Endothelial cell (in vitro differentiated cells): ENCODE measurements at regions not wholly inside any gene's neighbourhood (a gene's known extent, or its start where the extent isn't known, plus 50 kb on each side); places are given as distances from the start of the nearest gene placed in this dataset.
A peak's percentile ranks its signal among the peaks of the same experiment; 100 is the strongest.

Source experiments
- DNase-seq: peaks from one replicate; pipeline ENCODE4 v3.0.0; 2021; ENCODE audit warnings: low spot score
- H3K27ac Mint-ChIP-seq: one replicate; pipeline ENCODE4 v1.8.0; 2021; ENCODE audit warnings: mixed read lengths, inconsistent platforms; ENCODE audit not compliant: unreplicated experiment
- H3K27me3 Mint-ChIP-seq: one replicate; pipeline ENCODE4 v1.8.0; 2021; ENCODE audit warnings: mild to moderate bottlenecking, moderate library complexity, mixed read lengths, inconsistent platforms; ENCODE audit not compliant: unreplicated experiment
- H3K36me3 Mint-ChIP-seq: one replicate; pipeline ENCODE4 v1.8.0; 2021; ENCODE audit warnings: mild to moderate bottlenecking, low read depth, mixed read lengths, inconsistent platforms; ENCODE audit not compliant: unreplicated experiment
- H3K4me1 Mint-ChIP-seq: one replicate; pipeline ENCODE4 v1.8.0; 2021; ENCODE audit warnings: mild to moderate bottlenecking, mixed read lengths, inconsistent platforms; ENCODE audit not compliant: unreplicated experiment
- H3K4me3 Mint-ChIP-seq: one replicate; pipeline ENCODE4 v1.8.0; 2021; ENCODE audit warnings: mild to moderate bottlenecking, mixed read lengths, inconsistent platforms; ENCODE audit not compliant: unreplicated experiment
- H3K9me3 Mint-ChIP-seq: one replicate; pipeline ENCODE4 v1.8.0; 2021; ENCODE audit warnings: mixed read lengths, inconsistent platforms; ENCODE audit not compliant: unreplicated experiment
- TF ChIP-seq, protein P1 (sequence below): fragments of 200-600 bp; sonication (generic); IDR thresholded peaks from one replicate; pipeline ENCODE4 v1.5.0; 2021; ENCODE audit warnings: antibody characterized with exemption; ENCODE audit not compliant: unreplicated experiment

DNA sequence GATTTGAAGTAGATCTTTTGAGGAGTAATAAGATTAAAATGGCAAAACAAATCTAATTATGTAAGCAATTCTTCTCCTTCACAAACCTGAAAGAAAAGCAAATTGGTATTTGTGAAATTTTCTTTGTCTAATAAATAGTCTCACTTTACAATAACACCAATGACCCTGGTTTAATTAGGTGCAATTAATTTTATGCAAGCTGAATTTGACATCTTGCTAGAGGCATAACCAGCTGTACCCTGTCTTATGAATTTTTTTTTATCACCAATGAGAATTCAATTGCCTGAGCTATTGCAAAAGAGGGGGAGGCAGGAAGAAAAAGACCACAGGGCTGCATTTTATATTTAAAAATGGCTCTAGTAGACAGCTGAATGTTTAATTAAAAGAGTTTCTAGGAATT is 113.5 kb upstream of the IL12A start:
- no peak overlapping the region for H3K4me3 Mint-ChIP-seq
- H3K27me3 Mint-ChIP-seq, result no peaks in the 10 kb centered on the region
- H3K9me3 Mint-ChIP-seq, result no peaks in the 10 kb centered on the region
- H3K4me1 Mint-ChIP-seq, result peaks cover 26% of the 10 kb centered on the region
- peaks cover 35% of the 10 kb centered on the region for H3K36me3 Mint-ChIP-seq
- TF ChIP-seq, protein P1, sequence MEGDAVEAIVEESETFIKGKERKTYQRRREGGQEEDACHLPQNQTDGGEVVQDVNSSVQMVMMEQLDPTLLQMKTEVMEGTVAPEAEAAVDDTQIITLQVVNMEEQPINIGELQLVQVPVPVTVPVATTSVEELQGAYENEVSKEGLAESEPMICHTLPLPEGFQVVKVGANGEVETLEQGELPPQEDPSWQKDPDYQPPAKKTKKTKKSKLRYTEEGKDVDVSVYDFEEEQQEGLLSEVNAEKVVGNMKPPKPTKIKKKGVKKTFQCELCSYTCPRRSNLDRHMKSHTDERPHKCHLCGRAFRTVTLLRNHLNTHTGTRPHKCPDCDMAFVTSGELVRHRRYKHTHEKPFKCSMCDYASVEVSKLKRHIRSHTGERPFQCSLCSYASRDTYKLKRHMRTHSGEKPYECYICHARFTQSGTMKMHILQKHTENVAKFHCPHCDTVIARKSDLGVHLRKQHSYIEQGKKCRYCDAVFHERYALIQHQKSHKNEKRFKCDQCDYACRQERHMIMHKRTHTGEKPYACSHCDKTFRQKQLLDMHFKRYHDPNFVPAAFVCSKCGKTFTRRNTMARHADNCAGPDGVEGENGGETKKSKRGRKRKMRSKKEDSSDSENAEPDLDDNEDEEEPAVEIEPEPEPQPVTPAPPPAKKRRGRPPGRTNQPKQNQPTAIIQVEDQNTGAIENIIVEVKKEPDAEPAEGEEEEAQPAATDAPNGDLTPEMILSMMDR, result no peak
- no peak for DNase-seq
- no peak overlapping the region for H3K27ac Mint-ChIP-seq

DNA sequence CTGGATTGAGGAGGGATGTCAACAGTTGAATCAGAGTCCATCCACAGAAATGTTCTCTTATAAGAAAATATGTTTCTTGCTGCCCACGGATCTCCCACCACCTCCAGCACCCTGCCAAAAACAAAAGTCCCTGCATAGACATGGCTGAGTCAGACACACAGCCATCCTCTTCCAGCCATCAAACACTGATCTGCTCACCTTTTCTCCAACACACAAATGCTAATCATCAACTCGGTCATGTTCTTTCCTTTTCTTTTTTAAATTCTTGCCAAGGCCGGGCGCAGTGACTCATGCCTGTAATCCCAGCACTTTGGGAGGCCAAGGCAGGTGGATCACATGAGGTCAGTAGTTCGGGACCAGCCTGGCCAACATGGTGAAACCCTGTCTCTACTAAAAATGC is 110.7 kb upstream of the IL12A start:
- H3K4me3 Mint-ChIP-seq, result peak overlapping the region; percentile 47
- H3K36me3 Mint-ChIP-seq, result peaks cover 37% of the 10 kb centered on the region
- TF ChIP-seq, protein P1, result no peak
- no peak for DNase-seq
- H3K9me3 Mint-ChIP-seq, result no peaks in the 10 kb centered on the region
- peaks cover 32% of the 10 kb centered on the region for H3K4me1 Mint-ChIP-seq
- peak overlapping the region; percentile 61 for H3K27ac Mint-ChIP-seq
- H3K27me3 Mint-ChIP-seq, result no peaks in the 10 kb centered on the region

DNA sequence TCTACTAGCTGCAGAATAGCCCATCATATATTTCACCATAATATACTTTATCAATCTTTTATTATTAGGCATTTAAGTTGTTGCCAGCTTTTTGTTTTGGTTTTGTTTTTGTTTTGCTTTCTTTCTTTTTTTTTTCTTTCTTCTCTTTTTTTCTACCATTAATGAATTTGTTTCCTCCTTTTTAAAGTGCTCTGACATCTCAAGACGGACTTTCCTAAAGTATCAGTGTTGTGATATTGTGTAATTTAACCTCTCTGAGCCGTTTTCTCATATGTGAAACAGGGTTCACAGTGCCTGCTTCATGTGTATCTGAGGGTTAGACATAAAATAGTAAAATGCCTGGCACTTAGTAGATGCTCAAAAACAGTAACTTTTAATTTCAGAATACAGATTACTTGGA is 109.5 kb upstream of the IL12A start:
- TF ChIP-seq, protein P1, result no peak
- Mint-ChIP-seq H3K9me3 (no peaks in the 10 kb centered on the region), H3K36me3 (peaks cover 37% of the 10 kb centered on the region), H3K27ac (no peak overlapping the region), H3K4me3 (no peak overlapping the region), H3K4me1 (peaks cover 39% of the 10 kb centered on the region), H3K27me3 (no peaks in the 10 kb centered on the region)
- DNase-seq, result no peak

DNA sequence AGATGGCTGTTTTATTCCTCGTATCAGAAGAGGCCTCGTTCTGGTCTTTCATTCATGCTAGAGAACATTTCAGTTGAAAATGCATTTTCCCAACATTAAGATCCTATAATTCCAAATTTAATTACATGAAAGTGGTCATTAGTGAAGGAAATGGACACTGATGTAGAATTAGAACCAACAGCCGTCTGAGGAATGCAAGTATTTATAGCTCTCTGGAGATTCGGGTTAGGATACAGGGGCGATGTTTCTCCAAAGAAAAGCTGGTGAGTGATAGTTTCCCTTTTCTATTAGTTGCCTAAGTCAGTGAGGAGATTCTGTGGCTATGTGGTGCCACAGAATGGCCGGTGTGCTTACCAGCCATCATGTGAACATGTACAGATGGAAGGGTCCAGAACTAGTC is 109.0 kb upstream of the IL12A start:
- H3K4me3 Mint-ChIP-seq, result peak overlapping the region; percentile 29
- TF ChIP-seq, protein P1, result no peak
- H3K27me3 Mint-ChIP-seq, result no peaks in the 10 kb centered on the region
- H3K36me3 Mint-ChIP-seq, result peaks cover 35% of the 10 kb centered on the region
- DNase-seq, result no peak
- H3K4me1 Mint-ChIP-seq, result peaks cover 39% of the 10 kb centered on the region
- no peaks in the 10 kb centered on the region for H3K9me3 Mint-ChIP-seq
- H3K27ac Mint-ChIP-seq, result peak overlapping the region; percentile 26

DNA sequence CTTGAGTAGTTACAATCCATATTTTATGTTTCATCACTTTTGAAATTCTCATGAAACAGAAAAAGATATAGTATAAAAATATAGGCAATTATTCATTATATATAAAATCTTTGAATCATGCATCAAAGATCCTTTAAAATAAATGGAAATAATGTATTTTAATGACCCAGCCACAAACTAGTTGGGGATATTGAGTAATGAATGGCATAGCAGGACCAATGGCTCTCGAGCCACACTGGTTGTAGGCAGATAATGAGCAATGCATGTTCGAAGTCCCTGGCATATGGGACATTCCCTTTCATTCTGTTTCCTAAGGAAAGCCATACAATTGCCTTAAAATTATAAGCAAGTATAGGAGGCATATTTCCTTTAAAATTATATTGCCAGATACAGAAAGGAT is 107.4 kb upstream of the IL12A start:
- Mint-ChIP-seq H3K9me3 (no peaks in the 10 kb centered on the region), H3K27me3 (no peaks in the 10 kb centered on the region), H3K27ac (no peak overlapping the region), H3K36me3 (peaks cover 25% of the 10 kb centered on the region), H3K4me3 (no peak overlapping the region), H3K4me1 (peaks cover 42% of the 10 kb centered on the region)
- TF ChIP-seq, protein P1, result no peak
- no peak for DNase-seq
